NCI-H2081 treated with DMSO at 0.1 percent for 48 hours (cell line): ENCODE measurements at regions not wholly inside any gene's neighbourhood (a gene's known extent, or its start where the extent isn't known, plus 50 kb on each side); places are given as distances from the start of the nearest gene placed in this dataset.

Source experiments
- DNase-seq: peaks from one replicate; lab custom pipeline; 2025; lab: John Stamatoyannopoulos, UW

DNA sequence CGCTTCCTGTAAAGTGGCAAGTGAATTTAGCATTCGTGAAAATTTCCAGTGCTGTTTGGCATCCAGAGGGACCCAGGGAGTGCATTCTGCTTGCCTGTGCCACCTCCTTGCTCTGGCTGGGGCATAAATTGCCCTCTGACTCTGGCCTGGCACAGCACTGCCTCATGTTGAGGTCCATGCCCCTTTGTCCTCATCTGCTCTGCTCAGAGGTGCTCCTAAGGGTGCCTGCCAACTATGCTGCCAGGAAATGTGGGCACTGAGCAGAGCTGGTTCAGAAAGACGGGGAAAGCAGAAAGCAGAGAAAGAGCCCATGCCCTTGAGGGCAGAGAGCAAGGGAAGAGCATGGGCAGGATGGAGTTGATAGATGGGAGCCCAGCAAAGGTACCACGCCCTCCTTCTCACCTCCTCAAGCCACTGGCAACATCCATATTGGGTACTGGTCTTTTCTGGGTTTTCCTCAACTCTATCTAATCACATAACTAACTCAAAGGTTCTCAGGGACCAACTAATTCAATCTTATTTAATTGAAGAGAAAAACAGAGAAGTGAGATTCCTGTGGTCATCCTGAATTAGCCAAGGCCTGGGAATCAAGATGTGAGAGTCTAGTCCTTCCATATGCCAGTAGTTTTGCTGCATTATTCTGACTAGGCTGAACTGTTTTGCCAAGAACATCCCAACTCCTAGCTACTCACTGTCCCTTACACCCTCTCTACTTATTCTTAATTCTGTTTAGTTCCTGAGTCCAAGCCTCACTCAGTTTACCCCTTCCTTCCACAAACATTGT, 441.5 kb upstream of the TNP1 start:
- DNase-seq, result no peak

- DNase-seq, result no peak
Measured at GRCh38 chr2:217299590-217299989, 439.7 kb upstream of the TNP1 start.

DNA sequence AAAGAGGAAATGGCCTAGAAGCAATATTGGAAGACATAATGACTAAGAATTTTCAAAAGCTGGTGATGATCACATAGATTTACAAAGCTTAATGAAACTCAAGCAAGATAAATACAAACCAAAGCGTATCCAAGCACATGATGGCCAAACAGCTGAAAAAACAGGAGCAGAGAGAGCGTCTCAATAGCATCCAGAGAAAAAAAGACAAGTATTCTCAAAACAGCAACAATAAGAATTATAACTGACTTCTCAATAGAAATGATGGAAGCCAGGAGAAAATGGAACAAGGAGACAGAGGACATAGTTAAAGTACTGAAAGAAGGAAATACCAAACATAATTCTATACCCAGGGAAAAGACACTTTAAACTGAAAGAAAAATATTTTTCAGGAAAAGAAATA, 437.2 kb upstream of the TNP1 start:
- DNase-seq, result no peak

DNA sequence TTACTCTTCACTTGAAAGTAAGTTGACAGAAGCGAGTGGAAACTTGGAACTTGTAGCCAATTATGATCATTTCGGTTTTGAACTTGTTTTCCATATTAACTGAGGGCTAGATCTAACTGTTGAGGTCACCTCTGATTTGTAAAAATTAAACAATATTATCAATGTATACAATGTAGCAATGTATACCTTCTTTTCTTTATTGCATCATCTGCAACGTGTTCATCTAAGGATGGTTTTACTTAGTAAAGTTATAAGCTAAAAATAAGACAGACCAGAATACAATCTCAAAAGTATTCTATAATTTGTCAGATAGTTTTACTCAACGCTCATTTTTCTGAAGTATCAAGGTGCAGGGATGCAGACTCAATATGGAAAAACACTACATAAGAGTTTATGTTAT, 435.0 kb upstream of the TNP1 start:
- DNase-seq, result no peak

GRCh38 chr2:217294211-217294610, 434.3 kb upstream of the TNP1 start:
- DNase-seq, result no peak

- DNase-seq, result no peak
Measured at GRCh38 chr2:217293607-217294006, 433.7 kb upstream of the TNP1 start.

GRCh38 chr2:217293046-217293445, 433.2 kb upstream of the TNP1 start:
- no peak for DNase-seq

- DNase-seq, result no peak
Measured at GRCh38 chr2:217291259-217291658, 431.4 kb upstream of the TNP1 start.

- no peak for DNase-seq
Measured at GRCh38 chr2:217290467-217290866, 430.6 kb upstream of the TNP1 start.

- peak; percentile 77 for DNase-seq
Measured at GRCh38 chr2:217289907-217290280, 430.0 kb upstream of the TNP1 start.

DNA sequence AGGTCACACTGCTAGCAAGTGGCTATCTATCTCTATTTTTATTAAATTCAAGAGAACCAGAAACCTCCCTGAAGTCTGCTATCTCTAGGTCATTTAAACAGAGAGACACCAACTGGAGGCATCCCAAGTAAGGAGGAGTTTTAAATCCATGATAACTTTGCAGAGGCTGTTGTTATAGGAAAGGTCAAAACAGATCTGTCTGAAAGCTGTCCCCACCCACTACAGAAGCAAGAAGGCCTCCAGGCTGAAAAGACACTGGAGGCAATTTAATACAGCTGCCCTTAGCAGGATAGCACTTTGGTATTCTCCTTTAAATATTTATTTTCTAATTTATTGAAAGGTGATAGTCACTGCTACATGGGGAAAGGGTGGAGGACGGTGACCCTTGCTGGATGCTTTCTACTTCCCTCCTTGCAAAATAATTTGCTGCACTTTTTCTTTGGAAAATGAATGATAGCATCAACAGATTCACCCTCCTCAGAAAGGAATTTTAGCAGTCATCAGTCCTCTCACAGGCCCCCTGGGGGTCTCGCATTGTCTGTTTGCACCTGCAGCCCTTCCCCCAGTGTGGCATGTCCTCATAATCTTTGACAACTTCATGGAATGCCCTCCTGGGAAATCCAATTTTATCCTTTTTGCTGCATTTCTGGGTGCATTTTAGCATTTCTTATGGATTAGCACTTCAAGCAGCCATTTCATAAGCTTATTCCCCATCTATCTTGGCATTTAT, 429.5 kb upstream of the TNP1 start:
- DNase-seq, result peak; percentile 32

DNA sequence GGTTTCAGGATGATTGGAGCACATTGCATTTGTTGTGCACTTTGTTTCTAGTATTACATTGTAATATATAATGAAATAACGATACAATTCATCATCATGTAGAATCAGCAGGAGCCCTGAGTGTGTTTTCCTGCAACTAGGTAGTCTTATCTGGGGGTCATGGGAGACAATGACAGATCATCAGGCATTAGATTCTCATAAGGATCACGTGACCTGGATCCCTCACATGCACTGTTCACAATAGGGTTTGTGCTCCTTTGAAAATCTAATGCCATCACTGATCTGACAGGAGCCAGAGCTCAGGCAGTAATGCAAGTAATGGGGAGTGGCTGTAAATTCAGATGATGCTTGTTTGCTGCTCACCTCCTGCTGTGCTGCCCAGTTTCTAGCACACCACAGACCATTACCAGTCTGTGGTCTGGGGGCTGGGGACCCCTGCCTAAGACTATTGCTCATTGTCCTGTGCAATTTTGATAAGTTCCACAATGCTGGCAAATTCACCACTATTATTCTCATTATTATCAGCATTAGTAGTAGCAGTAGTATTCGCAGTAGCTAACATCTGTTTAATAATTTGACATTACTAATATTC, 428.7 kb upstream of the TNP1 start:
- DNase-seq, result no peak

GRCh38 chr2:217286833-217287232, 427.0 kb upstream of the TNP1 start:
- no peak for DNase-seq

DNA sequence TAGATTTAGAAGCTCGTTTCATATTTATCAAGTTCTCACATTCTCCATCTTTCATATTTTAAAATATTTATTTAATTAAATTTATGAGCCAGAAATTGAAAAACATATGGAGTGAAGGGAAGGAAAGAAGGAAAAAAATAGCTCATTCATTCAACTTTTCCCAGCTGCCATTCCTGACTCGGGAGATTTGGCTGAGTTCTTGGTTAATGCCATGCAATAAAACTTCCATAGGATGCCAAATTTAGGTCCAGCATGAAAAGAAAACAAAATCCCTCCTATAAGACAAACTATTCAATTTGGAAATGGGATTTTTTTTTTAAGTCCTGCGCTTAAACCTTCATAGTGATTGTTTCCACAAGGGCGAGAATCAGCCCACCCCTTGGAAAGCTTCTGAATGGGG, 426.1 kb upstream of the TNP1 start:
- DNase-seq, result no peak

DNA sequence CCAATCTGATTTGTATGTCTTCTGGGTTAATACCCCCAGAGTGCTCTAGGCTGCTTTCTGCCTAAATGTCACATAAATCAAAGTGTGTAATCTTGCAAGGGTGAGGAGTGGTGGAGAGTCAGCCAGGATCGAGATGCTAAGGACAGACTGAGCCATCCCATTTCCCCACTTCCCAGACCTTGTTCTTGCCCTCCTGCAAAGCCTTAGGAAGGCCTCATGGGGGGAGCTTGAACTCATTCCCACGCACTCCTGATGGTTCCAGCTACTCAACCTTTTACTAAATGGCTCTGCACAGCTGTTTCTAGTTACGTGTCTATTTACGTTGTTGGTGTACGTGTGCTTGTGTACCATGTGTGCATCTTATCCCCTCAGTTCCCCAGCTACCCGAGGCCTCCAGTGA, 423.6 kb upstream of the TNP1 start:
- no peak for DNase-seq

GRCh38 chr2:217282531-217282930, 422.7 kb upstream of the TNP1 start:
- DNase-seq, result no peak

DNA sequence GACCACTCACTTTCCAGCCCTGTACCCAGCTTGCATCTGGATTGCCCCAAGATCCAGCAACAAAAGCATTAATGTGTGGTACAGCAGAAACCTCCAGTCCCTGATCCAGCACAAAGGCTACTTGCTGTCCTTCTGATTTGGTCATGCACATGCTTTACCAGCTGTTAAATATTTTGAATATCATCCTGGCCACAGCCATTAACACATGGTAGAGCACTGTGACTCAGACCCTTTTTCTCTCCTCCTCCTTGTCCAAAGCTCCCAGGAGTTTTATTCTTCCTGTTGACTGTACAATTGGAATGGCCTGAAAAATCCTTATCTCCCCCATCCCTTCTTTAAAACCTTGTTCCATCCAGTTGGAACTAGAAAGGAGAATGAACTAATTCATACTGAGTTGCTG, 419.7 kb upstream of the TNP1 start:
- DNase-seq, result no peak

GRCh38 chr2:217279140-217279539, 419.3 kb upstream of the TNP1 start:
- no peak for DNase-seq

GRCh38 chr2:217277646-217278398, 418.0 kb upstream of the TNP1 start:
- DNase-seq, result no peak

- no peak for DNase-seq
Measured at GRCh38 chr2:217276433-217276832, 416.6 kb upstream of the TNP1 start.

DNA sequence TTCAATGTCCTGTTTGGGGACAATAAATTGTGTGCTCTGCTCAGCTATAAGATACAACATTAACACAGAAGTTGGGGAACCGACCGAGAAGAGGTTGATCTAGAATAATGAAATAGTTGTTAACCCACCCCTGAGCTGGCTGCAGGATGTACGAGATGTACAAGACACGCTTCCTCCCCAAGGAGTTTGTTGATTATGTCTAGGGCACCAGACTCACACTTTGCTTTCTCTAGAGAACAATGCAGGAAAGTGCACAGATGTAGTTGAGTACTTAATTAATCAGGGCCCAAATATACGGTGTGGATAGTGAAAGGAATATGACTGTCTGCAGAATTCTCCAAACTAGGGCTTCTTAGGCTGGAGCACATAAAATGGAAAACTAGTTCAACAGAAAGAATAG, 415.2 kb upstream of the TNP1 start:
- no peak for DNase-seq

GRCh38 chr2:217274578-217274977, 414.7 kb upstream of the TNP1 start:
- no peak for DNase-seq

GRCh38 chr2:217273851-217274250, 414.0 kb upstream of the TNP1 start:
- no peak for DNase-seq
